Prostate gland (tissue), 2 donors: ENCODE measurements at regions not wholly inside any gene's neighbourhood (a gene's known extent, or its start where the extent isn't known, plus 50 kb on each side); places are given as distances from the start of the nearest gene placed in this dataset.
"Not testable (repeated sequence)": the region's sequence is repeated elsewhere in the genome, so short reads cannot be mapped to it uniquely, and the experiment has no call there.

Experiments used
- DNase-seq: peaks from one replicate; pipeline ENCODE4 v3.0.0-alpha.2; 2019; ENCODE audit warnings: low spot score
- H3K27ac ChIP-seq, 2 donors: fragments of 200-600 bp; sonication (generic); 2 replicates each; pipeline ENCODE4 v1.5.1; 2017 to 2019
- H3K27me3 ChIP-seq: fragments of 200-600 bp; sonication (generic); replicated peaks from 2 replicates; pipeline ENCODE4 v1.5.1; 2019; ENCODE audit not compliant: insufficient read depth
- H3K36me3 ChIP-seq, 2 donors: fragments of 200-600 bp; sonication (generic); 1 replicate in 1 of 2; 2 replicates in 1 of 2; pipeline versions ENCODE4 v1.5.1 to v1.8.1; 2017 to 2019
- H3K4me1 ChIP-seq: fragments of 200-600 bp; sonication (generic); replicated peaks from 2 replicates; pipeline ENCODE4 v1.5.1; 2019
- H3K4me3 ChIP-seq, 2 donors: fragments of 200-600 bp; sonication (generic); 2 replicates each; pipeline ENCODE4 v1.5.1; 2017 to 2019
- H3K9me3 ChIP-seq: fragments of 200-600 bp; sonication (generic); 2 replicates; pipeline ENCODE4 v1.5.1; 2017
- CTCF ChIP-seq, 4 experiments: fragments of 200-600 bp in 2 of 4; fragments of 450-650 bp in 2 of 4; sonication (generic) in 2 of 4; IDR thresholded peaks; 1 replicate in 3 of 4; 2 replicates in 1 of 4; pipeline ENCODE4 v1.5.1; 2016 to 2019; ENCODE audit warnings: antibody characterized with exemption in 4 of 4, mild to moderate bottlenecking in 2 of 4, moderate library complexity in 2 of 4
- POLR2A ChIP-seq: fragments of 450-650 bp; IDR thresholded peaks from one replicate; pipeline ENCODE4 v1.6.1; 2016; ENCODE audit warnings: antibody characterized with exemption, mild to moderate bottlenecking
- POLR2AphosphoS5 ChIP-seq: sonication (generic); formaldehyde crosslinking; IDR thresholded peaks from one replicate; pipeline ENCODE4 v1.6.1; 2017; ENCODE audit warnings: antibody characterized with exemption
- WGBS: methylation state at CpG from one replicate; pipeline ENCODE4 v1.1.5; 2018; 5-methylcytosine and 5-hydroxymethylcytosine counted together
- intact Hi-C: fragments of 100-400 bp; cut with DNase I; formaldehyde crosslinking; loops from one replicate; pipeline ENCODE4 v1.14.2; 2022

GRCh38 chr19:22527554-22527953 lies 105.4 kb upstream of the ZNF98 start:
- intact Hi-C loops, result no loop called here
- Histone ChIP-seq H3K36me3 (no peaks in the 10 kb centered on the region), H3K27ac (no peak overlapping the region), H3K27me3 (no peaks in the 10 kb centered on the region), H3K9me3 (no peaks in the 10 kb centered on the region), H3K4me3 (no peak overlapping the region), H3K4me1 (no peaks in the 10 kb centered on the region)
- TF ChIP-seq CTCF (IDR thresholded peaks at IDR 0.05) (no peak), POLR2A (no peak), POLR2AphosphoS5 (no peak)
- DNase-seq, result no peak
- WGBS, result 42% methylated on average over 12 of the region's 12 CpGs

GRCh38 chr19:22526661-22527272 lies 104.6 kb upstream of the ZNF98 start:
- 39% methylated on average over 11 of the region's 11 CpGs for WGBS
- H3K27ac ChIP-seq, result no peak overlapping the region
- H3K4me1 ChIP-seq, result no peaks in the 10 kb centered on the region
- no peaks in the 10 kb centered on the region for H3K36me3 ChIP-seq
- H3K9me3 ChIP-seq, result no peaks in the 10 kb centered on the region
- no peak for DNase-seq
- H3K4me3 ChIP-seq, result no peak overlapping the region
- intact Hi-C loops, result no loop called here
- no peaks in the 10 kb centered on the region for H3K27me3 ChIP-seq
- no peak for TF ChIP-seq POLR2A
- no peak for TF ChIP-seq POLR2AphosphoS5
- TF ChIP-seq CTCF (IDR thresholded peaks at IDR 0.05), result no peak

GRCh38 chr19:22523940-22524339 lies 101.8 kb upstream of the ZNF98 start:
- Histone ChIP-seq H3K36me3 (no peaks in the 10 kb centered on the region), H3K4me1 (no peaks in the 10 kb centered on the region), H3K9me3 (no peaks in the 10 kb centered on the region), H3K27ac (no peak overlapping the region), H3K27me3 (no peaks in the 10 kb centered on the region), H3K4me3 (no peak overlapping the region)
- no peak for DNase-seq
- WGBS, result 65% methylated on average over 4 of the region's 4 CpGs
- TF ChIP-seq POLR2A (no peak), POLR2AphosphoS5 (no peak), CTCF (IDR thresholded peaks at IDR 0.05) (no peak)
- intact Hi-C loops, result no loop called here

GRCh38 chr19:22519562-22519961 lies 97.4 kb upstream of the ZNF98 start:
- intact Hi-C loops, DNase-seq, H3K9me3 ChIP-seq, H3K27me3 ChIP-seq, H3K4me1 ChIP-seq, H3K36me3 ChIP-seq, H3K4me3 ChIP-seq, H3K27ac ChIP-seq: not testable (repeated sequence)
- WGBS, result 23% methylated on average over 13 of the region's 13 CpGs

GRCh38 chr19:22519152-22519551 lies 97.0 kb upstream of the ZNF98 start:
- no peak for TF ChIP-seq CTCF (IDR thresholded peaks at IDR 0.05)
- TF ChIP-seq POLR2A, result no peak
- TF ChIP-seq POLR2AphosphoS5, result no peak
- Histone ChIP-seq H3K36me3 (no peaks in the 10 kb centered on the region), H3K4me1 (no peaks in the 10 kb centered on the region), H3K27me3 (no peaks in the 10 kb centered on the region), H3K27ac (no peak overlapping the region), H3K4me3 (no peak overlapping the region), H3K9me3 (no peaks in the 10 kb centered on the region)
- intact Hi-C loops, result no loop called here
- DNase-seq, result no peak
- WGBS, result 97% methylated on average over 14 of the region's 14 CpGs
